Effector CD4-positive, alpha-beta T cell (primary cell): ENCODE measurements at regions not wholly inside any gene's neighbourhood (a gene's known extent, or its start where the extent isn't known, plus 50 kb on each side); places are given as distances from the start of the nearest gene placed in this dataset.

Experiments
- DNase-seq: peaks from one replicate; pipeline ENCODE4 v3.0.0-alpha.2; 2020

DNA sequence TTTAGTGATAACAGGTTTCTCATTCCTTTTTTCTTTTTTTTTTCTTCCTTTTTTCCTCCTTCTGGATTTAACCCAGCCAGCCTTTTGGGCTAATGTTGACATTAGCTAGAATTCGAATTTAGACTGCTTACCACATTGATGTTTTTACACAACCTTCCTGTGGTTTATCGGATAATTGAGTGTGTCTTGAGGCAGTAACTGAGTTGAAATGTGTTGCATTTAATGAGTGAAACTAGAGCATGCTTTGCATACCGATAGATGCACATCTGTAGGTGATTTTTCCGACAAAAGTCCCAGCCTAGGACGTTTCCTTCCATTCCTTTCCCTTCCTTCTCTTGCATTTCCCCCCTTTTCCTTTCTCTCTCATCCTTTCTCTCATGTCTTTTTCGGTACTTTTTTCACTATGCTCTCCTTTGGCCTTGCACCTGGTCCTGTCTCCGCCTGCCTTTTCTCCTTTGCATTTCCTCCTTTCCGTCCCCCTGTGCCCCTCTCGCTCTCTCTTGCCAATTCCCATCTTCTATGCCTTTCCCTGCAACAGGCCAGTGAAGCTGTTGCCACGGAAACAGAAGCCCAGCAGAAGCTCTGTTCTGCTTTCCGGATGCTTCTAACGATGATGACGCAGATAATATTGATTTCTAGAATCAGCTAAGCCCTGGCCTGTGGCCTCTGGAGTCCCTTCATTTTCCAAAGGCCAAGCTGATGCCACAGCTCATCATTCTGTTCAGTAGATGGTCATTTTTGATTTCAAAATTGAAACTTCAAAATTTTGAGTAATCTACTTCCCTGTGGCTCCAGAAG is 76.1 kb downstream of the SLC25A47 start:
- no peak for DNase-seq

DNA sequence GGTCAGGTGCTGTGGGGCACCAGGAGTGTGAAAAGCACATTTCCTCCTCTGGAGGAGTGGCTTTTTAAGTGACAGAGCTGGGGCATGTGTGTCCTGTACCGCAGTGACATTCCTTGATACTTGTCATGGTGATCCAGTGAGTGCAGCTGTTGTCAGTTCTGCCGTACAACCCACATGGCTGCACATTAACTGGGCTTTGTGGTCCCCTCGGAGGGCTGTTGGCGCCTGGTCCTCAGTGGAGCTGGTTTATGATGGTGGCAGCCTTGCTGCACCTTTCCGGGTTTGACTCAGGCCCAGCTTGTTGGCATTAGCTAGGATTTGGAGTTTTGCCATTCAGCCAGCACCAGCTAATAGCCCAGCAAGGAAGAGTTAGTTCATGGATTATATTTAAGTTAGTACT is 77.0 kb downstream of the SLC25A47 start:
- DNase-seq = no peak

DNA sequence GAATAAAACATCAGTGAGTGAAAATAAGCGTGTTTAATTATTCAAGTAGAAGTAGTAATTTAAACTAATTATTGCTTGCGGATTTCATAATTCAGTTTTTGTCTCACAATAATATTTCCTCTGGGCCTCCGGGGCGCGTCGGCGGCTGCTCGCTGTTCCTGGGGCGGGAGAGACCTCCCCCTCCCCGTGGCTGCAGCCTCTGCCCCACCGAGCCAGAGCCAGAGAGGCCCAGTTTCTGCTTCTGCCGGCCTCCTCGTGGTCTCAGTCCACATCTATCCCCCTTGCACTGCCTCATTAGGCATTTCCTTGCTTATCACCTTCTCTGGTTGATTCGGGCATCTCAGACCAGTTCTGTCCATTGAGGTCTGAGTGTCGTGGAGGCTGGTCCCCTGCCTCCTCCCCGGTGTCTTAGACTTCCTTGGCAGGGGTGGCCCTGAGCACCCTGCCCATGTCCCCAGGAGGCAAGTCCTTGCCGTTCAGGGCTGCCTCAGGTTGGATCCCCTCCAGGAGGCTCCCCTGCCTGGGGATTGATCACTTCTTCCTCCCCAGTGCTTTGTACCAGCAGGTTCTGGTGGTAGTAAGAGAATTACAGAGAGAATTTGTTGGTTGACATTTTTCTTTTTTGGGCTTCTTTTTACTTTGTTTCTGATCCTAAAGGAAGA is 78.0 kb downstream of the SLC25A47 start:
- no peak for DNase-seq

DNA sequence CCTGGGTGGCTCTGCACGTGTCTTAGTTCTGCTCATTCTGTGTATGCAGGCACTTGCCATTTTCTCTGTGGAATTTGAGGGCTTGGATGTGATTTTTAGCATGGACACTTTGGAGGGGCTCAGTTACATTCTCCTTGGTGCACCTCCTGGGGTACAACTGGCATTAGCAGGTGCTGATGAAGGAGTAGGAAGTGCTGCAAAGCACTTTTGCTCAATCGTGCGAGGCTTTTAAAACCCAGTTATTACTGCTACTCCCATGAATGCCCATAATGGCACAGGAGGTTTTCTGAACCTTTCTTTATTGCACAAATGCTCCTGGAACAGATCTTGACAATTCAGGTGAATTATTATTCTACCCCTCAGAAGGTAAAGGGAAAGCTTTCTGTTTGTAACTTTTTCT is 78.7 kb downstream of the SLC25A47 start:
- no peak for DNase-seq

DNA sequence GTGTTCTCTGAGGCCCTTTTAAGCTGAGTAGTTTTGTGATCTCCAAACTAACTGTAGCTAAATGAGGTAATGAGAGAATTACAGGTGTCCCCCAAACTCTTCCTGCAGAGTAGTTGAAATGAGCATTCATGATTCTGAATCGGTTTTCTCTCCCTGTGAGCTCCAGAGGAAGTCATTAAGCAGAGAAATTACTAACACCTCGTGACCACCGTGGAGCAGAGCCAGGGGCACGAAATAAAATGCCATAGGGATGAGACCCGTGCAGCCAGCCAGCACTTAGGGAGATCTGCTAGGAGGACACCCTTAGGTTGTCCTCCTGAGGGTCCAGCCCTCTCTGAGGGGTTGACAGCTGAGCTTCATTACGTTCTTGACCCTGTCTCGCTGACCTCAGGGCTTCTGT is 79.5 kb downstream of the SLC25A47 start:
- no peak for DNase-seq

DNA sequence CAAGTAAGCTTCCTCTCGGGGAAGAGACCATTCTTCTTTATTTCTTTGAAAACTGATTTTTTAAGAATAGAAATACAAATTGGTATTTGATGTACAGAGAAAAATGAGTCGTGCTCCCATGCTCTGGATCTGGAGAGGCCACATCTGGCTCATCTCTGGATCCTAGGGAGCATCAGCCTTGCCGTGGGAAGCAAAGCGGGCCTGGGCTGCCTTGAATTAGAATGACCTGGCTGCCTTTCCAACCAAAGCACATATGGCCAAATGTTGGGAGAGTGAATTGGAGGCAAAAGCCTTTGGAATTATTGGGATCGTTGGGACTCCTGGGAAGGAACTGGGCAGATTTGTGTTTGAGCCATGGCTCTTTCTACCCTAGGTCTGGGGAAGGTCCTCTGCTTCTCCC is 80.0 kb downstream of the SLC25A47 start:
- DNase-seq = no peak

DNA sequence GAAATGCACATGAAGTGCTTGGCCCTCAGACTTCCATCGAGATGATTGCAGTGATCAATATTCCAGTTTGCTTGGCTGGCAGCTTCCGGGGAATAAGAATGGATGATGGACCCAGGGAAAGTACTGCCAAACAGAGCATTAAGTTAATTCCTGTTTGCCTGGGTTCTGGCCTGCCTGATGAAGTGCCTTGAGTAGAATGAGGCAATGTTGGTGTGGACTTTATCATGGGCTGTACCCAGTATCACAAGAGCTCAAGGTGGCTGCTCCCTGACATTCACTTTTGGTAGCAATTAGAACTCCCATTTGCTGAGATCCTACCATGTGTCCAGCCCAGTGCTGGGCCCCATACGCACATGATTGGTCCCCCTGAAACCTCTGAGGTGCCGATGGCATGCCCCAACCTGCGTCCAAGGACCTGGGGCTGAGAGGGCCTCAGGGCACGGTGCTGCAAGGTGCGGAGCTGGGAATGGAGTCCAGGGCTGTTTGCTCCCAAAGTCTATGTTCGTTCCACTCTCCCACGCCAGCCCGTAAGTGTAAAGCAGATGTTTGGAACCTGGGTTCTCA is 80.7 kb downstream of the SLC25A47 start:
- DNase-seq = no peak

DNA sequence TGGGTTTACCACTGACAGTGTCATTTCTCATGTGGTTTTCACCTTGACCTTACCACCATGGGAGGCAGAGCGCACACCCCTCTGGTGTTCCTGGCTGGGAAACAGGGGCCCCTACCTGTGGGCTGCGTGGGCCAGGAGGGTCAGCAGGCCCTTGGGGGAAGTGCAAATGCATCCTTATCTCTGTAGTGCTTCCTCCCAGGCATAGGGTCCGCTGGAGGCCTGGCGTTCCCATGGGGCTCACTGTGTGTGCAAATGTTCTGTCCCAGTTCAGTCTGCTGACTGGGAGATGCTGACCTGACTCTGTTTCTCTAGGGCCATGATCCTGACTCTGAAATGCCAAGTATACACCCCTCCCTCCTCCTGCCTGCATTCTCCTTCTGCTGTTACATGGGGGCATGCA is 81.3 kb downstream of the SLC25A47 start:
- DNase-seq = no peak

DNA sequence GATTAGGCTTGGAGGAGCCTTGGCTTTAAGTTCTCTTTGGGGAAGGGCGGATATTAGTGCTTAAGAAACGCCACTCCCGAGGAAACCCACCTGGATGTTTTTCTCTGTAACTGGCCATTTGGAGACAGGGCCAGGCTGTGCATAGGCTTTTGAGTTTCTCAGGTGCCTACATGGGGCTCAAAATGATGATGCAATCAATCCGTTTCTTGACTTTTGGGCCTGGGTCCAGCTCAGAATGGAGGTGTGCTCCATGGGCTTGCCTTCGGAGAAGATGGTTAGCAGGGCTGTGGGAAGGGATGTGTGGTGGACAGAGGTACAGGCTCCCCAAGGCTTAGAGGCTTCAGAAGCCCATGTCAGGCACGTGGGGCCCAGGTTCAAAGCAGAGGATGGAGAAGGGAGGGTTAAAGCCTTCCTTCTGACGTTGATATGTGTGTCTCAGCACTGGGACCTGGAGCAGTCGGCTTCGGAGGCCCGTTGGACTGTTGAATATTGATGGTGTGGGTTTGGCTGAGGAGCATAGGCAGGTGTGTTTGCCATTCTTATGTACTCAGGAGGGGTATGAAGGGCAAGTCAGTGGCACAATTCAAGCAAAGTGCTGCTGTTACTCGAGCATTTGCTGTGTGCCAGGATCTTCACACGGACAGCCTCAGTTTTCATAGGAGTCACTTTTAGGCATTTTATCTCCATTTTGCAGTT is 82.8 kb downstream of the SLC25A47 start:
- no peak for DNase-seq

DNA sequence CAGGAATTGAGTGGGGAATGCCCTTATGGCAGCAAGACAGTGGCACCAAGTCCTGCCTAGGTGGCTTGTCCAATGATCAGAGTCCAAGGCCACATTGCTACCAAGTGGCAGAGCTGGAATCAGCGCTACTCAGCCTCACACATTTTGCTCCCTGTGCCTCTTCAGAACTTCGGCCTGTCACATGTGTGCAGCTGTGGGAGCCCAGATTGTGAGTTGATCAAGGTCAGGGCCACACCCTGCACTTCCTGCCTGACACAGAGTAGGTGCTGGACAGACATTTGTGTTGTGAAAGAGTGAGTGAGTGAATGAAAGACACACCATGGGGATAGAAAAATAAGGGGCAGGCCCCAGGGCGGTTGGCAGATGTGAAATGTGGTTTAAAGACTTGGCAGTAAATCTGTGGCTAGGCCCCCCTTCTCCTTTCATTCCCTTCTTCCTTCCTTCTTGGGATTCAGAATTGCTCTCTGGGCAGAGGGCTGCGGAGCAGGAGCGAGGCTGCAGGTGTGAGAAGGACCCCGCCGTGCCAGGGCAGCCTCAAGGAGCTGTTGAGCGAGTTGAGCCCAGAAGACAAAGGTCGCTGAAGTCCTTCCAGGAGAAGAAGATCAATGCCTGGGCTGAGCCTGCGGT is 83.5 kb downstream of the SLC25A47 start:
- no peak for DNase-seq

DNA sequence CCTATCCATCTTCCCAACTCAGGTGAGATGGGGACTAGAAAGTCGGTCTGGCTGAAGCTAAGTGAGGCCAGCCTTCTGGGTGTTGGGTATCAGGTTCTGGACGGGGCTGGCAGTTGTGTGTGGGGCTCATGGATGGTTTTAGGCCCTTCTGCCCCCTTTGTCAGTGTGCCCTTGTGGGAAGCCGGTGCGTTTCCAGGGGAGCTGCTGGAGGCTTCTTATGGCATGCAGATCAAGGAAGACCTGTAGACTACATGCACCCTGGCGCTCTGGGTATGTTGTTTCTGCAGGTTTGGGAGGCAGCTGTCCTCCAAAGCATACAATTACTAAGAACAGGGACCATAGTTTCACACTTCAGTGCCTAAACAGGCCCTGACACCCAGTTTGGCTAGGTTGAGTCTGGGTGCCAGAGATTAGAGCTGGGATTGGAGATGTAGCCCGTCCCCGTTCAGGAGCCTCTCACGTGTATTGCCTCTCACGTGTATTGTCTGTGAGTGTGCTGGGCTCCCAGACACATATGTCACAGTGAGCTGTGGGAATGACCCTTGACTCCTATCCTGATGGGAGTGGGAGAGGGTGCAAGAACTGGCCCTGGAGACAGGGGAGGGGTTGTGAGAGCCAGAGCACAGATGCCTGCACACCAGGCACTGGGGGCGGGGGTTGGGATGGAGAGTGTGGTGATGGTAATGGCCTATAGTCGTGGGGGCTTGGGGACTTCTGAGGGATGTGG is 84.4 kb downstream of the SLC25A47 start:
- no peak for DNase-seq

DNA sequence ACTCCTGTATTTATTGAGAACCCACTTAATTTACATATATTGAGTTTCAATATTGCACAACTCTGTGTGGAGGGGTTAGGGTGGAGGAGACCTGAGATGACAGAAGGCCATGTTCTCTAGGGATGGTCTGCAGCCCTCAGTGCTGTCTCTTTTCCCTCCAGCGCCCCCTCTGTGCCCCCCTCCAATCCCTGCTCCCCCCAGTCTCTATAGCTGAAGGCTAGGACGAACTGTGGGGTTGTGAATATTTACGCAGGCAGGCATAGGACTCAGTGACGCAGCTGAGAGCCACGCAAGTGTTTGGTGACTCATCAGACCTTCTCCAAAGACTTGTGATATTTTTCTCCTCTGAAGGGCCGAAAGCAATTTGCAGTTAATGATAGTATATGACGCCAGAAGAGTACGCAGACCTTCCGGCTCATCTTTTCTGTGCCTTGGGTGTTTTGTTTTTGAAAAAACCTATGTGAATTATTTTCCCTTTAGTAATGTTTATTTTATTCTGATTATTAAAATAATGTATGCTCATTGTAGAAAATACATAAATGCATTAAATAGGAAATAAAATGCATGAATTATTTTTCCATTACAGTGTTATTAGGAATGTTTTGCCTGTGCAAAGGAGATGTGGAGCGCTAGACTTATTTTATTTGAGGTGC is 85.3 kb downstream of the SLC25A47 start:
- peak; percentile 10 for DNase-seq

DNA sequence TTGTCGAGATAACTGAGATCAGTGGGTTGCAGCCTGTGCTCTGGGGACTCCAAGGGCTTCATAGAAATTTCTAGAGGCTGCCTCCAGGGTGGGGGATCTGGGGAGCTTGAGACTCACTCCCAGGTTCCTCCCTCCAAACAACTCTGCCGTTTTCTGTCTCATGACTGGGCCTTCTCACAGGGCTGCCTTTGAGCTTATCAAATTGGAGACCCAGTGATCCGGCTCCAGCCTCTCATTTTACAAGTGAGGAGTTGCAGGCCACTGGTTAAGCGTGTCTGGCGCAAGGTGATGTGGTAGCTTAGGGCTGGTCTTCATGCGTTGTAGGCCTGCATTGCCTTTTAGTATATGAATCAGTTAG is 85.8 kb downstream of the SLC25A47 start:
- no peak for DNase-seq

DNA sequence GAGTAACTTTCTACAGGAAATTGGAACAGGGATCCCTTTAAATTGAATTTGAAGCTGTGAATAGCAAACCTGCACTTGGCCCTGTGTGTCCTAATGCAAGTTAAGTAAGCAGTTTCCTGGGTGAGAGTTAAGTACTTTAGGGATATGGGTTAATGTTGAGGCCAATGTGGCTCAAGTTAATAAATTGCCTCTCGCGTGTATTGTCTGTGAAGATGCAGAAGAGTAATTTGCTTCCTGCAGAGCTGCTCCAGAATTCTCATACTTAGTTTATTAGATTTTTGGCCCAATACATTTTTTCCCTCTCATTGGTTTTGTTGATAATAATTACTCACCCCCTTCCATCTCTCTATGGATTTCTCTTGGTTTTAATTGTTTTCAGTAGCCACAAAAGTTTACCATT is 86.5 kb downstream of the SLC25A47 start:
- DNase-seq = no peak

DNA sequence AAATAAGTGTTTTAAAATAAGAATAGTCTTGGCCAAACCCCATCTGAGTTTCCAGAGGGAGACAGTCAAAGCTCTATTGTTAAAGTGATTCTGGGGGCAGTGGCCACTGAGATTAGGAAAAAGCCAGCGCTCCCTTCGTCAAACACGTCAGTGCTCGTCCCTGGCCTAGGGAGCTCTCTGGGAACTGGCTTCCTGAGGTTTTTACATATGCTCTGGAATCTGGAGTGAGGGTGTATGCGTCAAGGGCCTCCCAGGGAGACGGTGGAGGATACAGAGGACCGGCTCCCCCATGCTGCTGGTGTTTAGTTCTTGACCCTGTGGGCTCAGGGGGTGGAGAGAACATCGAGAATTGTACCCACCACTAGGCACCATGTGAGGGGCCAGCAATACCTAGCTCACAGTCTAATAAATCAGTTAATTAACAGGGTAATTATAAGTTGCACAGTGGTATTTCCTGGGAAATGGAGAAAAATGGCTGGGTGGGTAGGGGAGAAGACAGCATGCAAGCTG is 87.0 kb downstream of the SLC25A47 start:
- DNase-seq = no peak

DNA sequence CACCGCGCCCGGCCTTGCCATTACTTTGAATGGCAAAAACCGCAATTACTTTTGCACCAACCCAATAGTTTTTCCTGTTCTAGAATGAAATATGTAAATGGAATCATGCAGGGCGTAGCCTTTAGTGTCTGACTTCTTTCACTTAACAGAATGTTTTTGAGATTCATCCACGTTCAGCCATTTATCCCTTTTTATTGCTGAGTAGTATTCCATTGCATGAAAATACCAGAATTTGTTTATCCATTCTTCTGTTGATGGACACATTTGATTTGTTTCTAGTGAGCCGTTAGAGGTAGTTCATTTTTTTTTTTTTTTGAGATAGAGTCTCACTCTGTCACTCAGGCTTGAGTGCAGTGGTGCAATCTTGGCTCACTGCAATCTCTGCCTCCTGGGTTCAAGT is 90.6 kb downstream of the SLC25A47 start:
- DNase-seq = no peak

DNA sequence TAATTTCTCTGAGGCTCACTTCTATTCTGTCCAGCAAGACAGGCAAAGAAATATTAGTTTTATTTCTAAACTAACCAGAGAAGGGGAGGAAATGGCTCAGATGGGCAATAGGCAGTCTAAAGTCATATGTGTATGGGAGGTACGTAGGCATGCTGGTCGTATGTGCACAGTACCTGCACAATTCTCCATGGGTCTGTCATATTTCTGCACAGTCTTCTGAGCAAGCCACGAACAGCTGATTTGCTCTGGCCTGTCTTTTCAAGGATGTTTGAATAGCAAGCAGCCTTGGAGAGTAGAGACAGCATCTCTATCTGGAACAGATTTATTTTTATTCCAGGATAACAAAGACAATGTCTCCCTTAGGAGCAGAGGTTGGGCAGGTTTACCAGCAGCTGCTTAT is 92.1 kb downstream of the SLC25A47 start:
- DNase-seq = no peak

DNA sequence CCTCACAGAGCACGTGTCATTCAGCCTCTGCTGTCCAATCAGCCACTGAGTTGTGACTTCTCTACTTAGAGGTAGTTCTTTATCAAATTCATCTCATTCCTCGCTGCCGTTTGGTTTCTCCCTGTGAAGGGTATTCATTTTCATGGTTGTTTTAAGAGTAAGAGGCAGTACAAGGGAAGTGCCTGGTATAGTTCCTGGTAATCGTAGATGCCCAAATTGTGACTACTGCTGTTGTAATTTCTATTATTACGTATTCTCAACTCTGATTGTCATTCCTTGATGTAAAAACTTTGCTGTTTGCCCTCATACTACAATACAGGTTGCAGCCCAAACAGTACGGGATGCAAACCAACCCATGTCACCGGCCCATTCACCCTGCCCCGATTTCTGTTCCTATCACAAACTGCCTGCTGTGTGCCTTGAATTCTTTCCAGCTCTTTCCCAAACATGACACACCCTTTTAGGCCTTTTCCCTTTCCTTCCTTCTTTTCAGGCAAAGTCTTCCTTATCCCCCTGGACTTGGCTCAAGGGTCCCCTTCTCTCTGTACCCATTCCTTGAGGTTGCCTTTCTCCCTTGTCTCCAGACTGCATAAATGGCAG is 93.0 kb downstream of the SLC25A47 start:
- DNase-seq = no peak

DNA sequence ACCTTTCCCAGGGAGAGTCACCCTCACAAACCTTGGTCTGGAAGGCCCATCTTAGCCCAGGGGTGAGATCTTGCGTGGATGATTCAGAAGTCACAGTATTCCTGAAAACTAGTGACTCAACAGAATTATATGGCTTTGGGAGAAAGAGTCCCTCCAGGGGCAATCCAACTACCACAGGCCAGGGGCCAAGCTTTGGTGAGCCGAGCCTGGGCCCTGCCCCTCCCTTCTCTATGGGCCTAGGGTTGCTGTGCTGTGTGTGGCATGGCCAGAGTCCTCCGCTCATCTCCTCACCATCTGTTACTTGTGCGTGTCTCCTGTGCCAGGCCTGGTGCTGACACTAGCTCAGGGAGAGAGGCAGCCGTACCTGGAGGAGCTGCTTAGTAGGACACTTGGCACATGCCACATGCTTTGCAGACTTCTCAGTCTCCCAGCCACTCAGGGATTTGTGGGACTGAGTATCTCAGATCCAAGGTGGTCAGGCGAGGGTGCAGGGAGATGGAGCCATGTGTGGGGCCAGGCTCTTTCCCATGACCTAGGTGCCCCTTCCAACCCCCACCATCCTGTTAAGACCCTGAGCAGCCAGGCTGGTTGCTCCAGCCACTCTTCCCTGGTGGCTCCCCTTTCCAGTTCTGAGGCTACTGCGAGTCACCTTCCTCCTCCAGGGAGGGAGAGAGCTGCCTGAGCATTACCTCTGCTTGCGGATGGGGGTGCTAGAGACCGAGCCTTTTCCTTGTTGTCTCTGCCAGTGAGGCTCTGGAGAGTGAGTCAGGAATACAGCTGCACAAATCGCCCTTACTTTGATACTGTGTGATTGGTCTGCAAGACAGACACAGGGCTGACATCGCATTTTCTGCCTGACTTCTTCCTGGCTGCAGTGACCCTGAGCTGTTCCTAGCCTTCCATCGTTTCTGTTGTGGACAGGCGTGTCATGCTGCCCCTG is 94.1 kb downstream of the SLC25A47 start:
- DNase-seq = no peak

DNA sequence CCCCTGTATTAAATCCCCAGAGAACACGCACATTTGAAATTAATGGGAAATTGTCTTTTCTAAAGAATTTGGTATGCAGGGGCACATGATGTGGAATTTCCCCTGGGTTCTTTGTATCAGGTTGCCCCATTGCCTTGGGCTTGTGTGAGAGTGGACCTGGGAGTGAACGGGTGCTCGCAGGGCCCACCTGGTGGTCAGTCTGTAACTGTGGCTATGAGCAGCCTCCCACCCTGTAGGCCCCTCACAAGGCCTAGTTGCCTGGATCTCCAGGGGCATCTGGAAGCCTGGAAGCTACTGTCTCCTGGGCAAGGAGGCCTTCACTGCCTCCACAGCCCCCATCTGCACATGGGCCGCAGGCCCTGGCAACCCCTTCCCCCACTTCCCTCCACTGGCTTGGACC is 96.7 kb downstream of the SLC25A47 start:
- DNase-seq = no peak
